ENCODE measurements at regions not wholly inside any gene's neighbourhood (a gene's known extent, or its start where the extent isn't known, plus 50 kb on each side); places are given as distances from the start of the nearest gene placed in this dataset.

GRCh38 chr14:49016381-49016780 lies 569.8 kb downstream of the RPS29 start:
- DNase-seq (ENCODE audit: low spot score): no peak

DNA sequence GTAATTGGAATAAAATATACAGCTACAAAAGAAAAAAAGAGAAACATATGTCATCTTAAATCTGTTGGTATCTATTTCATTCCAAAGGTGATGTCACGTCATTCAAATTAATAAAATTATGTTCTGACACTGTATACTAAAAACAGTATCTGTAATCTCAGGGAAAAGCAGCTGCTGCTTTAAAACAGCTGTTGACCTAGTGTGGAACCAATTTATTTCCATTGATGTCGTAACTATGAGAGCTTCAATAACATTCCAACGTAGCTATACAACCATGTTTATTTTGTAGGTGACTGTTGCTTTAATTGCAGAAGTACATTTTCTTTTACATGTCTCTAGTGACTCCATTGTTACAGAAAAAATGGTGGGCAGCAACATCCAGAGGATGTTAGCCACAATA lies 571.7 kb downstream of the RPS29 start:
- DNase-seq (ENCODE audit: low spot score): no peak

DNA sequence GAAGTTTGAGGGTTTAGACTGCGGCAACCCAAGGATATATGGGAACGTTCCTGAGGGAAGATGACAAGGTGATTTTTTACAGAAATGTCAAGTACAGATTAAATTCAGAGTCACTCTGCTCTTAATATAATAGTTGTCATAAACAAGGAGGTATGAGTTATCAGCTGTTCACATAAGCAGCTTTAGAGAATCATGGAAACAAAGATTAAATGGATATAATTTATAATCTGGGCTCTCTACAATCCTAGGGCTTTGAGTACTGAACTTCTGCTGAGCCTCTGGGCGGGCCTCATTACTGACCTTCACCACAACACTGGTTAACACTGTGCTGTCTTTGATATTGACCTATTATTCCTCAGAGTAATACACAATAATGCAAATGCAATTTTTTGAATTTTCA lies 577.8 kb downstream of the RPS29 start:
- DNase-seq (ENCODE audit: low spot score): no peak

DNA sequence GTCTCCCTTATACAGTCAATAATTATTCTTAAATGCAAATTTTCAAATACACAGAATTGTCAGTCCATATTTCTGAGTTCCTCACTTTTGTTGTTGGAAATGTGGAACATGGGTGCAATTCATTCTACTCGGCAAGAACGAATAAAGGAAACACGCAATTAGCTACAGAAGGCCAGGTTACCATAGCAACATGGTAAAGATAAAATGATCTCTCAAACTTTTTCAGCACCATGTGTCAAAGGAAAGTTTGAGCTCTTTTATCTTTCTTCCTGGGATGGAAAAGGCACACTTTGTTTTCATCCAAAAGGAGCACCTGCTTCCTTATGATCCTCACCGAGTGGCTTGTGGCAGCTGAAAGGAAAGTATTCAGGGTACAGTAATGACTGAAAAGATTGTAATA lies 595.0 kb downstream of the RPS29 start:
- DNase-seq (ENCODE audit: low spot score): no peak

DNA sequence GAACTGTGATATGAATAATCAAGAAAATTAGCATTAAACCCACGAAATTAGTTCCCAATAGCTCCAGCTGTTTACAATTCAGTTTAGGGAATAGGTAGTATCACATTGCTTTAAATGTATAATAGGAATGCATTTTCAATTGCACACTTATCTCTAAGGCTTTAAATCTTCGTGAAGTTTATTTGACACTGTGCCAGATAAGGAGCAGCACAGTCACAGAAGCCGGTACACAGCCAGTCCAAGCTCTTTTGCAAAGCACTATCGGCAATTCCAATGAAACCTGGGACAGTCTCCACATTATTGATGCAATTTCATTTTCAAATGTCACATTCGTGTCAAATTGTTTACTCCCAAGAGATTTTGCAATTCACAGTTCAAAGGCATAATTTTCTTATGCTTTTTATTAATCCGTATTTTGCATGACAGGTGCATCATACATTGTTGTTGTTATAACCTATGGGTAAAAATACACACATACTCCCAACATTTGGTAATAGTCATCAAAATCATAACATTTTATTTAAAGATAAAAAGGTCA lies 602.8 kb downstream of the RPS29 start:
- no peak for DNase-seq (ENCODE audit: low spot score)

DNA sequence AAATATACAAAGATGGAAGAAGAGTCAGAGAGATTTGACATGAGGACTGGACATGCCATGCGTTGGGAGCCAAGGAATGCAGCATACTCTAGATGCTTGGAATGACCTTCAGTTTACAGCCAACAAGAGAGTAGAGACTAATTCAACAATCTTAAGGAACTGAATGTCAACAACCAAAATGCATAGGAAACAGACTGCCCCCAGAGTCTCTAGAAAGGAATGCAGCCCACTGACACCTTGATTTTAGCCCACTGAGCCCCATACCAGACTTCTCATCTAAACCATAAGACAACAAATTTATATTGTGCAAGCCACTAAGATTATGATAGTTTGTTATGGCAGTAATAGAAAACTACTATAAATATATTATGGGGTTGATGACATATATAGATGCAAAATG lies 611.2 kb downstream of the RPS29 start:
- no peak for DNase-seq (ENCODE audit: low spot score)

GRCh38 chr14:48973151-48973550 lies 613.0 kb downstream of the RPS29 start:
- no peak for DNase-seq (ENCODE audit: low spot score)

DNA sequence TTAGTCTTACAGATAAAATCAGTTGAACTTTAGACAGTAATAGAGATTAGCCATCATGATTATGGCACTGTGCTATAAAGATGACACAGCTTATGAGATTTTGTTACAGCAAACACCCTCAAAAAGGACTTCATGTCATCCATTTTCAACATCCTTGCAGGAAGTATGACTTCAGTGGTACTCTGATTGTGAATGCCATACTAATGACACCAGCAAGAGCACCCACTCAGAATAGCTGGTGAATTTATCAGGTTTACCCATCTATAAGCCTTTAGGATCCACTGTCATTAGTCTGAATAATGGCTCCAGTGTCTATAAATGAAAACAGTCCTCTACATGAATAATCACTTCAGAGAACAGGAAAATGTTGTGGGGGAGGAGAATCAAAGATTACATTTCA lies 615.2 kb downstream of the RPS29 start:
- no peak for DNase-seq (ENCODE audit: low spot score)

DNA sequence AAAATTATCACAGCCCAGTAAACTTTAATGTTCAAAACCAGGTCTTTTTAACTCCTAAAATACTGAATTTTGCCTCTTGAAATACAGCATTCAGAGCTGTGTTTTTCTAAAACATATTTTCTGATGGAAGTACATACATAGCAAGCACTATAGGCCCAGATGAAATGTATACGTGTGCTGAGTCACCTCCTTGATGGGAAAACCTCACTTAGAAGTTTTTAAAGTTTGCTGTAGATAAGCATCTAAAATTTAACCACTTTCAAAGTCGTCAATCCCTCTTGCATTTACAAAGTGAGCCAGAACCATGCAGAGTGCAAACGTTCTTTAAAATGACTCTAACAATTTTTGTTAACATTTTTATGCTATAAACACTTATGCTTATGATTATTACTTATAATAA lies 618.8 kb downstream of the RPS29 start:
- no peak for DNase-seq (ENCODE audit: low spot score)

- DNase-seq (ENCODE audit: low spot score): no peak
Measured at GRCh38 chr14:48963231-48963790, 622.9 kb downstream of the RPS29 start.

GRCh38 chr14:48957486-48957885 lies 628.7 kb downstream of the RPS29 start:
- DNase-seq (ENCODE audit: low spot score): no peak

- DNase-seq (ENCODE audit: low spot score): no peak
Measured at GRCh38 chr14:48955857-48956256, 630.3 kb downstream of the RPS29 start.

- DNase-seq (ENCODE audit: low spot score): no peak
Measured at GRCh38 chr14:48954446-48954845, 631.7 kb downstream of the RPS29 start.

DNA sequence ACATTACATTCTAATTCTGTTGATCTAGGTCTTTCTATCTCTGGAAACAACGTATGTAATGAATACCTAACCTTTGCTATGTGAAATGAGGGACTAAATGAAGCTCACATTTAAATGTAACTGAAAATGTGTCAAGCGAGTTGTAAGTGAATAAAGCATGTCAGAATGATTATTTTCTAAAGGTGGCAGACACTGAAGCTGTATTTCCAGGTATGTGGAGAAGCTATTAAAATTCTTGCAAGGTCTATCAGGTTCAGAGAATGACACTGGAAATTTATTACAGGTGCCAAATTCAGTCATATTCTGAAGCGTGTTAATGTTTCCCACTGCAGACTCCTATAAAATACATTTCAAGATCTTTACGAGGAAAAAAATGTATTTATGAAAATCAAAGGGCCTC lies 641.4 kb downstream of the RPS29 start:
- no peak for DNase-seq (ENCODE audit: low spot score)

DNA sequence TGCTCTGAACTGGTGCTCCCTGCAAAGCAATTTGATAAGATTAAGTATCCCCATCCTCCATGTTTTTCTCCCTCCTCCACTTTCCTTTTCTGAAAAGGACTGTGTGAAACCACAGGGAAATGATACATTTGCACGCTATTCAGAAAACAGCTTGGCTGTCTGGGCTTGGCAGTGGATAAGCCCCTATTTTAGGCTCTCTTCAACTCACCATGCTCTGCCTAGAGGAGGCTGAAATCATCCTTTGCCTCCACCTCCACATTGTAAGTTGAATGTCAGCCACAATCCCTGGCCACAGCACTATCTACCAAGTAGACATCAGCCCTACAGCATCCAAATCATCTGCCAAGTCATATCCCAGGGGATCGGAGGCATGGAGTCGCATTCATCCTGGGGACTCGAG lies 642.3 kb downstream of the RPS29 start:
- no peak for DNase-seq (ENCODE audit: low spot score)

- no peak for DNase-seq (ENCODE audit: low spot score)
Measured at GRCh38 chr14:48937541-48938195, 648.5 kb downstream of the RPS29 start.

- DNase-seq (ENCODE audit: low spot score): no peak
Measured at GRCh38 chr14:48936849-48937248, 649.3 kb downstream of the RPS29 start.

GRCh38 chr14:48936362-48936761 lies 649.8 kb downstream of the RPS29 start:
- no peak for DNase-seq (ENCODE audit: low spot score)

- DNase-seq (ENCODE audit: low spot score): no peak
Measured at GRCh38 chr14:48925184-48925583, 661.0 kb downstream of the RPS29 start.

GRCh38 chr14:48914921-48915320 lies 671.3 kb downstream of the RPS29 start:
- no peak for DNase-seq (ENCODE audit: low spot score)

GRCh38 chr14:48914382-48914781 lies 671.8 kb downstream of the RPS29 start:
- DNase-seq (ENCODE audit: low spot score): no peak

GRCh38 chr14:48900565-48900964 lies 685.6 kb downstream of the RPS29 start:
- DNase-seq (ENCODE audit: low spot score): no peak

DNA sequence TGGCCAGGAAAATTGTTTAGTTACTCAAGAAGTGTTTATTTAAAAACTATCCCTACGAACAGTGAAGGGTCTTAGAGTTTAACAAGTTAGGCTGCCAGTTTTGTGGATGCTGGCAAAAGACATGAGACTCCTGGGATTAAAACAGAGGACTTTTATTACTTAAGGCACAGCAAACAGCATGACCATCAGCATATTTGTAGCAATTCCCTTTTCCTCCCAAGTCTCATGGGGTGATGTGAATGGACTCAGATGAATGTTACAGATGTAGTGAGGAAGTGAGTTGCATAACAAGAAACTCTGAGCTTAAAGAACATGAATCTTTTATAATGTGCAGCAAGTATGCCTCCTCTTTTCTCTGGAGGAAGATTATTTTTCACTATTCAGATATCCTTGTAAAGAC lies 695.8 kb downstream of the RPS29 start:
- no peak for DNase-seq (ENCODE audit: low spot score)

GRCh38 chr14:48876806-48877340 lies 709.3 kb downstream of the RPS29 start:
- DNase-seq (ENCODE audit: low spot score): no peak

Data from cerebellar cortex (tissue), 1 donor.